Uterus (tissue), 2 donors: ENCODE measurements at regions not wholly inside any gene's neighbourhood (a gene's known extent, or its start where the extent isn't known, plus 50 kb on each side); places are given as distances from the start of the nearest gene placed in this dataset.

Experiments used
- POLR2A ChIP-seq, 2 donors: fragments of 450-650 bp; IDR thresholded peaks; one replicate each; pipeline ENCODE4 v1.6.1; 2016; ENCODE audit warnings: antibody characterized with exemption in 2 of 2, mild to moderate bottlenecking in 1 of 2, moderate library complexity in 1 of 2
- TF ChIP-seq, protein P1 (sequence below), 4 experiments: fragments of 200-600 bp in 2 of 4; fragments of 450-650 bp in 2 of 4; sonication (generic) in 2 of 4; IDR thresholded peaks; one replicate each; pipeline ENCODE4 v1.5.1; 2016 to 2019; ENCODE audit warnings: antibody characterized with exemption in 4 of 4, mild to moderate bottlenecking in 2 of 4, moderate library complexity in 1 of 4

DNA sequence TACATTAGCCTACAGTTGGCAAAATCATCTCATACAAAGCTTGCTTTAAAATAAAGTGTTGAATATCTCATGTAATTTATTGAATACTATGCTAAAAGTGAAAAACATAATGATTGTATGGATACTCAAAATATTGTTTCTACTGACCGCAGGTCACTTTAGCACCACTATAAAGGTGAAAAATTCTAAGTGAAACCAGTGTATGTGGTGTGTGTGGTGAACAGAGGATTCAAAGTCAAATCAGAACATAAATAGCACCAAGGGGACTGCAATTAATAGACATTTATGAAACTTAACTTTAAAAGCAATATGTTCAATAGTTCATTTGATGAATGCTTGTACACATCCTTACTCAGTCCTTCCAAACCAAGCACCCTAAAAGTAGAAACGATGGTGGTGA lies 145.8 kb downstream of the AKAIN1 start:
- TF ChIP-seq POLR2A (IDR thresholded peaks at IDR 0.05) = no peak
- TF ChIP-seq, protein P1, sequence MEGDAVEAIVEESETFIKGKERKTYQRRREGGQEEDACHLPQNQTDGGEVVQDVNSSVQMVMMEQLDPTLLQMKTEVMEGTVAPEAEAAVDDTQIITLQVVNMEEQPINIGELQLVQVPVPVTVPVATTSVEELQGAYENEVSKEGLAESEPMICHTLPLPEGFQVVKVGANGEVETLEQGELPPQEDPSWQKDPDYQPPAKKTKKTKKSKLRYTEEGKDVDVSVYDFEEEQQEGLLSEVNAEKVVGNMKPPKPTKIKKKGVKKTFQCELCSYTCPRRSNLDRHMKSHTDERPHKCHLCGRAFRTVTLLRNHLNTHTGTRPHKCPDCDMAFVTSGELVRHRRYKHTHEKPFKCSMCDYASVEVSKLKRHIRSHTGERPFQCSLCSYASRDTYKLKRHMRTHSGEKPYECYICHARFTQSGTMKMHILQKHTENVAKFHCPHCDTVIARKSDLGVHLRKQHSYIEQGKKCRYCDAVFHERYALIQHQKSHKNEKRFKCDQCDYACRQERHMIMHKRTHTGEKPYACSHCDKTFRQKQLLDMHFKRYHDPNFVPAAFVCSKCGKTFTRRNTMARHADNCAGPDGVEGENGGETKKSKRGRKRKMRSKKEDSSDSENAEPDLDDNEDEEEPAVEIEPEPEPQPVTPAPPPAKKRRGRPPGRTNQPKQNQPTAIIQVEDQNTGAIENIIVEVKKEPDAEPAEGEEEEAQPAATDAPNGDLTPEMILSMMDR (IDR thresholded peaks at IDR 0.05) = no peak
